Right renal pelvis (tissue), 4 donors: ENCODE measurements at regions not wholly inside any gene's neighbourhood (a gene's known extent, or its start where the extent isn't known, plus 50 kb on each side); places are given as distances from the start of the nearest gene placed in this dataset.

Source experiments
- DNase-seq, 4 donors: peaks; one replicate each; pipeline ENCODE4 v3.0.0-alpha.2; 2013; ENCODE audit warnings: low read depth in 4 of 4, low spot score in 3 of 4, missing footprints in 1 of 4

GRCh38 chr9:108526518-108526917 is 329.3 kb downstream of the ACTL7B start:
- no peak for DNase-seq

GRCh38 chr9:108525186-108525585 is 330.6 kb downstream of the ACTL7B start:
- DNase-seq: no peak

- no peak for DNase-seq
These were observed 334.7 kb downstream of the ACTL7B start for GRCh38 chr9:108521063-108521590.

- no peak for DNase-seq
These were observed 336.3 kb downstream of the ACTL7B start for GRCh38 chr9:108519437-108519836.

GRCh38 chr9:108517651-108518365 is 338.0 kb downstream of the ACTL7B start:
- no peak for DNase-seq

GRCh38 chr9:108516391-108516790 is 339.4 kb downstream of the ACTL7B start:
- no peak for DNase-seq

GRCh38 chr9:108515856-108516255 is 339.9 kb downstream of the ACTL7B start:
- no peak for DNase-seq

- DNase-seq: no peak
These were observed 343.2 kb downstream of the ACTL7B start for GRCh38 chr9:108512426-108513173.

GRCh38 chr9:108511307-108511706 is 344.5 kb downstream of the ACTL7B start:
- DNase-seq: no peak

- DNase-seq: no peak
These were observed 358.9 kb downstream of the ACTL7B start for GRCh38 chr9:108496846-108497245.

GRCh38 chr9:108489567-108489966 is 366.2 kb downstream of the ACTL7B start:
- no peak for DNase-seq

GRCh38 chr9:108486831-108487230 is 369.0 kb downstream of the ACTL7B start:
- no peak for DNase-seq

- no peak for DNase-seq
These were observed 371.3 kb downstream of the ACTL7B start for GRCh38 chr9:108484468-108484867.

GRCh38 chr9:108483676-108484075 is 372.1 kb downstream of the ACTL7B start:
- DNase-seq: no peak

- DNase-seq: no peak
These were observed 375.7 kb downstream of the ACTL7B start for GRCh38 chr9:108479989-108480652.

- DNase-seq: no peak
These were observed 377.1 kb downstream of the ACTL7B start for GRCh38 chr9:108478431-108479332.

GRCh38 chr9:108477529-108478006 is 378.2 kb downstream of the ACTL7B start:
- no peak for DNase-seq

GRCh38 chr9:108476574-108476973 is 379.2 kb downstream of the ACTL7B start:
- no peak for DNase-seq

GRCh38 chr9:108475813-108476212 is 380.0 kb downstream of the ACTL7B start:
- no peak for DNase-seq

GRCh38 chr9:108474356-108474755 is 381.4 kb downstream of the ACTL7B start:
- DNase-seq: no peak
